ENCODE measurements at regions not wholly inside any gene's neighbourhood (a gene's known extent, or its start where the extent isn't known, plus 50 kb on each side); places are given as distances from the start of the nearest gene placed in this dataset.

GRCh38 chr18:54690198-54690597 lies 99.2 kb downstream of the DYNAP start:
- no peak overlapping the region for H3K27ac ChIP-seq (ENCODE audit: low read depth, low read length)
- no peaks in the 10 kb centered on the region for H3K27me3 ChIP-seq (ENCODE audit: control insufficient read depth in 3 of 3, insufficient read depth in 3 of 3, low read length in 3 of 3)
- H3K4me1 ChIP-seq (ENCODE audit: control insufficient read depth in 3 of 3, insufficient read depth in 3 of 3, low read length in 3 of 3): no peaks in the 10 kb centered on the region
- no peaks in the 10 kb centered on the region for H3K36me3 ChIP-seq (ENCODE audit: control insufficient read depth in 3 of 3, insufficient read depth in 3 of 3, low read length in 3 of 3)
- H3K9ac ChIP-seq (ENCODE audit: low read depth in 1 of 3, low read length in 3 of 3): no peak overlapping the region
- H3K9me3 ChIP-seq (ENCODE audit: control insufficient read depth in 3 of 3, low read length in 3 of 3): no peaks in the 10 kb centered on the region
- H3K4me3 ChIP-seq (ENCODE audit: low read length in 3 of 3): no peak overlapping the region

GRCh38 chr18:54692463-54692862 lies 101.4 kb downstream of the DYNAP start:
- Histone ChIP-seq H3K27ac (ENCODE audit: low read depth, low read length) (no peak overlapping the region), H3K4me1 (ENCODE audit: control insufficient read depth in 3 of 3, insufficient read depth in 3 of 3, low read length in 3 of 3) (no peaks in the 10 kb centered on the region)

GRCh38 chr18:54696616-54697293 lies 105.7 kb downstream of the DYNAP start:
- Histone ChIP-seq H3K9me3 (ENCODE audit: control insufficient read depth in 3 of 3, low read length in 3 of 3) (no peaks in the 10 kb centered on the region), H3K36me3 (ENCODE audit: control insufficient read depth in 3 of 3, insufficient read depth in 3 of 3, low read length in 3 of 3) (no peaks in the 10 kb centered on the region), H3K4me3 (ENCODE audit: low read length in 3 of 3) (no peak overlapping the region), H3K9ac (ENCODE audit: low read depth in 1 of 3, low read length in 3 of 3) (no peak overlapping the region), H3K27me3 (ENCODE audit: control insufficient read depth in 3 of 3, insufficient read depth in 3 of 3, low read length in 3 of 3) (no peaks in the 10 kb centered on the region), H3K4me1 (ENCODE audit: control insufficient read depth in 3 of 3, insufficient read depth in 3 of 3, low read length in 3 of 3) (no peaks in the 10 kb centered on the region), H3K27ac (ENCODE audit: low read depth, low read length) (no peak overlapping the region)

More at GRCh38 chr18:54692463-54692862, 101.4 kb downstream of the DYNAP start:
- Histone ChIP-seq H3K36me3 (ENCODE audit: control insufficient read depth in 3 of 3, insufficient read depth in 3 of 3, low read length in 3 of 3) (no peaks in the 10 kb centered on the region), H3K9me3 (ENCODE audit: control insufficient read depth in 3 of 3, low read length in 3 of 3) (no peaks in the 10 kb centered on the region), H3K4me3 (ENCODE audit: low read length in 3 of 3) (no peak overlapping the region), H3K9ac (ENCODE audit: low read depth in 1 of 3, low read length in 3 of 3) (no peak overlapping the region), H3K27me3 (ENCODE audit: control insufficient read depth in 3 of 3, insufficient read depth in 3 of 3, low read length in 3 of 3) (no peaks in the 10 kb centered on the region)

GRCh38 chr18:54700580-54700979 lies 109.5 kb downstream of the DYNAP start:
- H3K4me3 ChIP-seq (ENCODE audit: low read length in 3 of 3): no peak overlapping the region
- no peaks in the 10 kb centered on the region for H3K9me3 ChIP-seq (ENCODE audit: control insufficient read depth in 3 of 3, low read length in 3 of 3)
- H3K36me3 ChIP-seq (ENCODE audit: control insufficient read depth in 3 of 3, insufficient read depth in 3 of 3, low read length in 3 of 3): no peaks in the 10 kb centered on the region
- no peak overlapping the region for H3K27ac ChIP-seq (ENCODE audit: low read depth, low read length)
- no peaks in the 10 kb centered on the region for H3K27me3 ChIP-seq (ENCODE audit: control insufficient read depth in 3 of 3, insufficient read depth in 3 of 3, low read length in 3 of 3)
- no peak overlapping the region for H3K9ac ChIP-seq (ENCODE audit: low read depth in 1 of 3, low read length in 3 of 3)
- H3K4me1 ChIP-seq (ENCODE audit: control insufficient read depth in 3 of 3, insufficient read depth in 3 of 3, low read length in 3 of 3): no peaks in the 10 kb centered on the region

- no peaks in the 10 kb centered on the region for H3K36me3 ChIP-seq (ENCODE audit: control insufficient read depth in 3 of 3, insufficient read depth in 3 of 3, low read length in 3 of 3)
- H3K9me3 ChIP-seq (ENCODE audit: control insufficient read depth in 3 of 3, low read length in 3 of 3): no peaks in the 10 kb centered on the region
- no peaks in the 10 kb centered on the region for H3K27me3 ChIP-seq (ENCODE audit: control insufficient read depth in 3 of 3, insufficient read depth in 3 of 3, low read length in 3 of 3)
- no peaks in the 10 kb centered on the region for H3K4me1 ChIP-seq (ENCODE audit: control insufficient read depth in 3 of 3, insufficient read depth in 3 of 3, low read length in 3 of 3)
- no peak overlapping the region for H3K9ac ChIP-seq (ENCODE audit: low read depth in 1 of 3, low read length in 3 of 3)
- no peak overlapping the region for H3K4me3 ChIP-seq (ENCODE audit: low read length in 3 of 3)
- H3K27ac ChIP-seq (ENCODE audit: low read depth, low read length): no peak overlapping the region
Observed at GRCh38 chr18:54702686-54703085, 111.6 kb downstream of the DYNAP start.

- Histone ChIP-seq H3K27ac (ENCODE audit: low read depth, low read length) (no peak overlapping the region), H3K4me3 (ENCODE audit: low read length in 3 of 3) (no peak overlapping the region), H3K4me1 (ENCODE audit: control insufficient read depth in 3 of 3, insufficient read depth in 3 of 3, low read length in 3 of 3) (no peaks in the 10 kb centered on the region), H3K9ac (ENCODE audit: low read depth in 1 of 3, low read length in 3 of 3) (no peak overlapping the region), H3K9me3 (ENCODE audit: control insufficient read depth in 3 of 3, low read length in 3 of 3) (no peaks in the 10 kb centered on the region), H3K36me3 (ENCODE audit: control insufficient read depth in 3 of 3, insufficient read depth in 3 of 3, low read length in 3 of 3) (no peaks in the 10 kb centered on the region), H3K27me3 (ENCODE audit: control insufficient read depth in 3 of 3, insufficient read depth in 3 of 3, low read length in 3 of 3) (no peaks in the 10 kb centered on the region)
Observed at GRCh38 chr18:54710074-54710899, 118.0 kb upstream of the RAB27B start.

GRCh38 chr18:54710900-54711281 lies 117.4 kb upstream of the RAB27B start:
- Histone ChIP-seq H3K4me1 (ENCODE audit: control insufficient read depth in 3 of 3, insufficient read depth in 3 of 3, low read length in 3 of 3) (no peaks in the 10 kb centered on the region), H3K36me3 (ENCODE audit: control insufficient read depth in 3 of 3, insufficient read depth in 3 of 3, low read length in 3 of 3) (no peaks in the 10 kb centered on the region), H3K4me3 (ENCODE audit: low read length in 3 of 3) (no peak overlapping the region), H3K9me3 (ENCODE audit: control insufficient read depth in 3 of 3, low read length in 3 of 3) (no peaks in the 10 kb centered on the region), H3K27ac (ENCODE audit: low read depth, low read length) (no peak overlapping the region), H3K27me3 (ENCODE audit: control insufficient read depth in 3 of 3, insufficient read depth in 3 of 3, low read length in 3 of 3) (no peaks in the 10 kb centered on the region), H3K9ac (ENCODE audit: low read depth in 1 of 3, low read length in 3 of 3) (no peak overlapping the region)

- Histone ChIP-seq H3K9ac (ENCODE audit: low read depth in 1 of 3, low read length in 3 of 3) (no peak overlapping the region), H3K36me3 (ENCODE audit: control insufficient read depth in 3 of 3, insufficient read depth in 3 of 3, low read length in 3 of 3) (no peaks in the 10 kb centered on the region), H3K27me3 (ENCODE audit: control insufficient read depth in 3 of 3, insufficient read depth in 3 of 3, low read length in 3 of 3) (peaks cover 0 to 3% (median 0%) of the 10 kb centered on the region in 3 donors), H3K4me3 (ENCODE audit: low read length in 3 of 3) (no peak overlapping the region), H3K4me1 (ENCODE audit: control insufficient read depth in 3 of 3, insufficient read depth in 3 of 3, low read length in 3 of 3) (no peaks in the 10 kb centered on the region), H3K27ac (ENCODE audit: low read depth, low read length) (no peak overlapping the region), H3K9me3 (ENCODE audit: control insufficient read depth in 3 of 3, low read length in 3 of 3) (no peaks in the 10 kb centered on the region)
Observed at GRCh38 chr18:54712306-54712705, 116.0 kb upstream of the RAB27B start.

- Histone ChIP-seq H3K4me1 (ENCODE audit: control insufficient read depth in 3 of 3, insufficient read depth in 3 of 3, low read length in 3 of 3) (no peaks in the 10 kb centered on the region), H3K9ac (ENCODE audit: low read depth in 1 of 3, low read length in 3 of 3) (no peak overlapping the region), H3K9me3 (ENCODE audit: control insufficient read depth in 3 of 3, low read length in 3 of 3) (no peaks in the 10 kb centered on the region), H3K4me3 (ENCODE audit: low read length in 3 of 3) (no peak overlapping the region), H3K36me3 (ENCODE audit: control insufficient read depth in 3 of 3, insufficient read depth in 3 of 3, low read length in 3 of 3) (no peaks in the 10 kb centered on the region), H3K27me3 (ENCODE audit: control insufficient read depth in 3 of 3, insufficient read depth in 3 of 3, low read length in 3 of 3) (peaks cover 0 to 5% (median 0%) of the 10 kb centered on the region in 3 donors), H3K27ac (ENCODE audit: low read depth, low read length) (no peak overlapping the region)
Observed at GRCh38 chr18:54712758-54713157, 115.5 kb upstream of the RAB27B start.

- no peaks in the 10 kb centered on the region for H3K9me3 ChIP-seq (ENCODE audit: control insufficient read depth in 3 of 3, low read length in 3 of 3)
Observed at GRCh38 chr18:54713386-54713785, 114.9 kb upstream of the RAB27B start.

More at GRCh38 chr18:54713386-54713785, 114.9 kb upstream of the RAB27B start:
- Histone ChIP-seq H3K27ac (ENCODE audit: low read depth, low read length) (no peak overlapping the region), H3K27me3 (ENCODE audit: control insufficient read depth in 3 of 3, insufficient read depth in 3 of 3, low read length in 3 of 3) (peaks cover 0 to 5% (median 0%) of the 10 kb centered on the region in 3 donors), H3K4me1 (ENCODE audit: control insufficient read depth in 3 of 3, insufficient read depth in 3 of 3, low read length in 3 of 3) (no peaks in the 10 kb centered on the region), H3K4me3 (ENCODE audit: low read length in 3 of 3) (no peak overlapping the region), H3K9ac (ENCODE audit: low read depth in 1 of 3, low read length in 3 of 3) (no peak overlapping the region), H3K36me3 (ENCODE audit: control insufficient read depth in 3 of 3, insufficient read depth in 3 of 3, low read length in 3 of 3) (no peaks in the 10 kb centered on the region)

All from skeletal muscle tissue (tissue), 3 donors.